ENCODE measurements at regions not wholly inside any gene's neighbourhood (a gene's known extent, or its start where the extent isn't known, plus 50 kb on each side); places are given as distances from the start of the nearest gene placed in this dataset.
A peak's percentile ranks its signal among the peaks of the same experiment; 100 is the strongest.

DNA sequence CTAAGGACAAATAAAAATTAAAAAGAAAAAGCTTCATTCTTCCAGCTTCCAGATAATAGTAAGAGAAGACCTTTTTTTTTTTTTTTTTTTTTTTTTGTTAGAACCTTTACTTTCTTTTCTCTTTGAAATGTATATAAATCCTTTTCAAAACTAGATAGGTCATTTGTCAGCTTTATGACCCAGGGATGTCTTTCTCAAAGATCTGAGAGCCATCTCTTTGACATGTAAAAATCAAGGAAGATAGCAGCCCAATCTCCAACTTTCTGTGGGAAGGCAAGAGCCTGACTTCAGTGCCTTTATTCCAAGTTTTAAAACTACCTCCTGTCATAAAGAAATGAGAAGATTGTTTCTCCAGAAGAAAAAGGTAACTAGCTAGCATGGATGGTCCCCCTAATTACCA is 203.3 kb upstream of the LRFN5 start:
- Histone ChIP-seq H3K36me3 (ENCODE audit: insufficient read depth, low read depth, low read length) (no peaks in the 10 kb centered on the region), H3K4me3 (ENCODE audit: low read length) (peak overlapping the region; percentile 49), H3K9me3 (ENCODE audit: insufficient read depth, low read depth, low read length) (no peaks in the 10 kb centered on the region), H3K27ac (ENCODE audit: low read length) (no peak overlapping the region), H3K9ac (ENCODE audit: low read depth, low read length) (no peak overlapping the region), H3K4me1 (ENCODE audit: insufficient read depth, low read length) (peaks cover 30% of the 10 kb centered on the region; the same call in 1 of the 2 replicates), H3K27me3 (ENCODE audit: insufficient read depth, low read length) (peaks cover 16% of the 10 kb centered on the region)

DNA sequence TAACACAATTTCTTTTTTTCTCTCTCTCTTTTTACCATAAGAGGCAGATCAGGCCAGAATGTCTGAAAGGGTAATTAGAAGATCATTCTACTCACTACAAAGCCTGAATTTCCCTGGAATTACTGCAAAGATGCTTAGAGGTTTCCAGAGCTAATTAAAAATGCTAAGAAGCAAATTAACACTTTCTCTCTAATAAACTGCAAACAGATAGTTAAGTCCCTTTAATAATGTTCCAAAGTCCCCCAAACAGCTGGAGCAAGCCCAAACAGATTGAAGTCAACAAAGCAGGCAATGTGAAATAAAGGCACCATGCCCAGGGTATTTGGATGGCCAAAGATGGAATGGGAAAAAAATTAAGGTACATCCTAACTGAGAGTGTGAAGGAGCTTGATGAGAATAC is 208.8 kb upstream of the LRFN5 start:
- Histone ChIP-seq H3K27ac (ENCODE audit: low read length) (no peak overlapping the region), H3K9ac (ENCODE audit: low read depth, low read length) (no peak overlapping the region), H3K36me3 (ENCODE audit: insufficient read depth, low read depth, low read length) (no peaks in the 10 kb centered on the region), H3K4me1 (ENCODE audit: insufficient read depth, low read length) (peaks cover 21% of the 10 kb centered on the region; the same call in 1 of the 2 replicates), H3K27me3 (ENCODE audit: insufficient read depth, low read length) (no peaks in the 10 kb centered on the region), H3K4me3 (ENCODE audit: low read length) (no peak overlapping the region), H3K9me3 (ENCODE audit: insufficient read depth, low read depth, low read length) (no peaks in the 10 kb centered on the region)

DNA sequence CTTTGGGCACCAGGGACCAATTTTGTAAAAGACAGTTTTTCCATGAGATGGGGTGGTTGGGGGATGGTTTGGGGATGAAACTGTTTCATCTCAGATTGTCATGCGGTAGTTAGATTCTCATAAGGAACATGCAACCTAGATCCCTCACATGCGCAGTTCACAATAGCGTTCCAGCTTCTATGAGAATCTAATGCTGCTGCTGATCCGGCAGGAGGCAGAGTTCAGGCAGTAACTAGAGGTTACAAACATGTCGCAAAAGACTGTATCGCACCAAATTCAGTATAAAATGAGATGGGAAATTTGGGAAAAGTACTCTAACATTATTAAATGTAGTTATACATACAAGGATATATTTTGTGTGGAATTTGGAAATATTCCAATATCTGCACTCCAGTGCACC is 213.2 kb upstream of the LRFN5 start:
- H3K9me3 ChIP-seq (ENCODE audit: insufficient read depth, low read depth, low read length), result no peaks in the 10 kb centered on the region
- H3K27me3 ChIP-seq (ENCODE audit: insufficient read depth, low read length), result no peaks in the 10 kb centered on the region
- no peaks in the 10 kb centered on the region for H3K36me3 ChIP-seq (ENCODE audit: insufficient read depth, low read depth, low read length)
- H3K4me3 ChIP-seq (ENCODE audit: low read length), result no peak overlapping the region
- H3K27ac ChIP-seq (ENCODE audit: low read length), result no peak overlapping the region
- H3K9ac ChIP-seq (ENCODE audit: low read depth, low read length), result no peak overlapping the region
- peaks cover 7% of the 10 kb centered on the region; the same call in 1 of the 2 replicates for H3K4me1 ChIP-seq (ENCODE audit: insufficient read depth, low read length)

DNA sequence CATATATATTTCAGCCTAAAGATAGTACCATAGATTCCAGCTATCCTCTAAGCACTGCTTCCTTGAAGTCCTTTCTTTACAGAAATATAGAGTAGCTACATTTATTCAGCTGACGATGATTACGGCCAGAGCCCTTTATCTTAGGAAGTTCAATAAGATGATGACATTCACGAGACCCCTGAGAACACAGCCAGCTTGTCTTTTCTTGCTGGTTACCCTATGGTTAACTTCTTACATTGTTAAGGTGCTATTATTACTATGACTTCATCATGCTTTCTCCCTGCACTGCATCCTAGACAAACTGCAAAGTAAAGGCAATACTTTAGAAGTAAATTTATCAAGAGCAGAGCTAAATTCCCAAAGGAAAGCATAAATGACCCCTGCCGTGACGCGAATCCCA is 214.4 kb upstream of the LRFN5 start:
- Histone ChIP-seq H3K27ac (ENCODE audit: low read length) (no peak overlapping the region), H3K4me3 (ENCODE audit: low read length) (no peak overlapping the region), H3K36me3 (ENCODE audit: insufficient read depth, low read depth, low read length) (no peaks in the 10 kb centered on the region), H3K4me1 (ENCODE audit: insufficient read depth, low read length) (no peaks in the 10 kb centered on the region), H3K9me3 (ENCODE audit: insufficient read depth, low read depth, low read length) (no peaks in the 10 kb centered on the region), H3K9ac (ENCODE audit: low read depth, low read length) (no peak overlapping the region), H3K27me3 (ENCODE audit: insufficient read depth, low read length) (no peaks in the 10 kb centered on the region)

DNA sequence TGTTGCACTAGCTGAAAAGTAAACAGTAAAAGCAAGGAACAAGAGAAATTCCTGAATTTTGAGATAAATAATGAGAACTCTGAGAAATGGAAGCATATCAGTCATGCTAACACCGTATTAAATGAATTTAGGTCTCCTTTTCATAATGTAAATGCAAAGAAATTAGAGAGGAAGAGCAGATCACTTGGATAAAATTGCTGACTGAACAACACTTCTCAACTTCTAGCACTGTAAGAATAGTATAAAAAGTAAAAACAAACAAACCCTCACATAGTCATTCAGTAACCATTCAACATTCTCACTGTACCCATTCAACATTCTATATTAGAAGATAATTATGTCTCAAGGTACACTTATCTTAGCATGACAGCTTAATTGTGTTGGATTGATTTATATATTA is 217.3 kb upstream of the LRFN5 start:
- Histone ChIP-seq H3K27me3 (ENCODE audit: insufficient read depth, low read length) (no peaks in the 10 kb centered on the region), H3K4me1 (ENCODE audit: insufficient read depth, low read length) (no peaks in the 10 kb centered on the region), H3K4me3 (ENCODE audit: low read length) (no peak overlapping the region), H3K9ac (ENCODE audit: low read depth, low read length) (no peak overlapping the region), H3K27ac (ENCODE audit: low read length) (no peak overlapping the region), H3K9me3 (ENCODE audit: insufficient read depth, low read depth, low read length) (no peaks in the 10 kb centered on the region), H3K36me3 (ENCODE audit: insufficient read depth, low read depth, low read length) (no peaks in the 10 kb centered on the region)

DNA sequence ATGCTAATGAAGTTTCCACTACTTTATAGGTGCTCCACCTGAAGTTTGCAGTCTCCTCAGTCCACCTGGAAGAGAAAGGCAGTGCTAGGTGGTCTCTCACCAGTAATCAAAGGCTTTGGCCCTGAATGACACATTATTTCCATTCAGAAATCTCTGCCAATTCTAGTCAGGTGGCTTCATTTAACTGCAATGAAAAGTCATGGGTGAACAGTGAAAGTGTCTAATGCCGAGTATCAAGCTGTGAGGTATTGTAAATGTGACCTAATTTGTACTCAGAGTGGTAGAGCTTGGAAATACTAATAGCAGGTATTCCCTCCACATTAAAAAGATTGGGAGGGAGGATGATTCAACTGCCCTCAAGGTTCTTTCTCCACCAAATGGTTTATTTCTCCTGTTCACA is 220.9 kb upstream of the LRFN5 start:
- H3K27me3 ChIP-seq (ENCODE audit: insufficient read depth, low read length), result no peaks in the 10 kb centered on the region
- no peaks in the 10 kb centered on the region for H3K9me3 ChIP-seq (ENCODE audit: insufficient read depth, low read depth, low read length)
- no peak overlapping the region for H3K27ac ChIP-seq (ENCODE audit: low read length)
- no peaks in the 10 kb centered on the region for H3K36me3 ChIP-seq (ENCODE audit: insufficient read depth, low read depth, low read length)
- H3K9ac ChIP-seq (ENCODE audit: low read depth, low read length), result no peak overlapping the region
- H3K4me1 ChIP-seq (ENCODE audit: insufficient read depth, low read length), result no peaks in the 10 kb centered on the region
- H3K4me3 ChIP-seq (ENCODE audit: low read length), result no peak overlapping the region

DNA sequence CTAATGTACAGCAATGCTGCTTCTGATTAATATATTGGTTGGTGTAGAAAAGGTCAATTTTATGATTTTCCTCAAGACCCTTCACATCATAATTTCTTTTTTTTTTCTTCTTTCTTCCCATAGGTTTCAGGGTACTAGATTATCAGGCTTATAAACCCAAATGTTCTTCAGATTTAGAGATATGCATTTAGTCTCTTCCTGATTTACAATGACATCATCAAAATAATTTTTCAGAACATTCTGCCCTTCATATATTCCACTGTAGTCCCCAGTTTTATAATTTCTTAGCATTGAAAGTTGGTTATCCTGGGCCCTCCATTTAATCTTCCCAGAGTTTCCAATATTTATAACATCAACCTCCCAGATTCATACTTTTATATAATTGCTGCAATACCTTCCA is 226.7 kb upstream of the LRFN5 start:
- no peak overlapping the region for H3K9ac ChIP-seq (ENCODE audit: low read depth, low read length)
- no peak overlapping the region for H3K27ac ChIP-seq (ENCODE audit: low read length)
- no peaks in the 10 kb centered on the region for H3K27me3 ChIP-seq (ENCODE audit: insufficient read depth, low read length)
- H3K4me3 ChIP-seq (ENCODE audit: low read length), result no peak overlapping the region
- H3K9me3 ChIP-seq (ENCODE audit: insufficient read depth, low read depth, low read length), result no peaks in the 10 kb centered on the region
- no peaks in the 10 kb centered on the region for H3K36me3 ChIP-seq (ENCODE audit: insufficient read depth, low read depth, low read length)
- H3K4me1 ChIP-seq (ENCODE audit: insufficient read depth, low read length), result no peaks in the 10 kb centered on the region

DNA sequence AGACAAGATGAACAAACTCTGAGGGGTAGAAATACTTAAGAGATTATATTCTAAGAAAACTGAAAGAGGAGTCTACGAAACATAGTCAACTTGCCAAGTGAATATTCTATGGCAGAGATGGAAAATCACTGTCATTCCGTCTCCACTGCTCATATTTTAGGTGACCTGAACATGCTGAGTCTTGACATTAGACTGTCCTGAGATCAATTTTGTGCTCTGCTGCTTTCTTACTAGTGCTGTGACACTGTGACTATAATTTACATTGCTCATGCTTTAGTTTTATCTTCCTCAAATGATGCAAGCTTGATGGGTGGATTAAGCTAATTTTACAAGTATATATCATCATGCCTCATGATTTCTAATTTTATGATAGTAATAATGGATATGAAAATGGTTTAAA is 228.2 kb upstream of the LRFN5 start:
- no peaks in the 10 kb centered on the region for H3K36me3 ChIP-seq (ENCODE audit: insufficient read depth, low read depth, low read length)
- H3K9ac ChIP-seq (ENCODE audit: low read depth, low read length), result no peak overlapping the region
- no peak overlapping the region for H3K4me3 ChIP-seq (ENCODE audit: low read length)
- no peaks in the 10 kb centered on the region for H3K4me1 ChIP-seq (ENCODE audit: insufficient read depth, low read length)
- no peaks in the 10 kb centered on the region for H3K9me3 ChIP-seq (ENCODE audit: insufficient read depth, low read depth, low read length)
- H3K27me3 ChIP-seq (ENCODE audit: insufficient read depth, low read length), result no peaks in the 10 kb centered on the region
- no peak overlapping the region for H3K27ac ChIP-seq (ENCODE audit: low read length)

DNA sequence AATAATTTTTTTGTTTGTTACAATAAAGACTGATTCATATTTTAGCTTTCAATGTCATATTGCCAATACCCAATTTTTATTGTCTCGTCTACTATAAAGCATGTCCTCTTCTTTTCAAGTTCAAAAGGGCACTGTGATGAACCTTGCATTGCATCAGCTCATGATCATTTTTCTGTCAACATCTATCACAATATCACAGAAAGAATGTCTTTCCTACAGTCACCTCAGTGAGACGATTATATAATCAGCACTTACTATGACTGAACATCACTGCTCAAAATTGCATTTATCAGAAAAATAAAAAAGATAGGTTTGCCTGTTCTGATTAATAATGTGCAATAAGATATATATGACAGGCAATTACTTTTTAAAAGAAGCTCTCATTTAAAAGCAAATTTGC is 228.7 kb upstream of the LRFN5 start:
- Histone ChIP-seq H3K4me3 (ENCODE audit: low read length) (no peak overlapping the region), H3K27me3 (ENCODE audit: insufficient read depth, low read length) (no peaks in the 10 kb centered on the region), H3K9ac (ENCODE audit: low read depth, low read length) (no peak overlapping the region)

DNA sequence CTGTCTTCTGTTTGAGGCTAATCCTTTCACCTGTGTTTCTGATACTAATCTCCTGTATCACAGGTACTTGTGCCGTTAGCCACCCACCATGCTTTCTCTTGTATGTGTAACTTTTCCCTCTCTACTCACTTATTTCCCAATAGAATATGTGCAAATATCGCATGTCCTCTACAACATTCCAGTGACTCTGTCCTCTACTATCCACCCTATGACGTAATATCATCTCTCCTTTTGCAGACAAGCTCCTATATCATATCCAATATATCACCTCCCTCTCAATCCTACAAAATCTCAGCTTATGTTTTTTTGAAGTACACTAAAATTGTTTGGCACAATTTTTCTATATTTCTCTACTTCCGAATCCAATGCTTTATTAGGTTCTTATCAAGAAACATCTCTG is 232.6 kb upstream of the LRFN5 start:
- Histone ChIP-seq H3K4me3 (ENCODE audit: low read length) (no peak overlapping the region), H3K36me3 (ENCODE audit: insufficient read depth, low read depth, low read length) (no peaks in the 10 kb centered on the region), H3K9me3 (ENCODE audit: insufficient read depth, low read depth, low read length) (no peaks in the 10 kb centered on the region), H3K4me1 (ENCODE audit: insufficient read depth, low read length) (no peaks in the 10 kb centered on the region), H3K27ac (ENCODE audit: low read length) (no peak overlapping the region), H3K9ac (ENCODE audit: low read depth, low read length) (no peak overlapping the region), H3K27me3 (ENCODE audit: insufficient read depth, low read length) (no peaks in the 10 kb centered on the region)

More for the DNA sequence above, 228.7 kb upstream of the LRFN5 start:
- no peaks in the 10 kb centered on the region for H3K36me3 ChIP-seq (ENCODE audit: insufficient read depth, low read depth, low read length)
- no peak overlapping the region for H3K27ac ChIP-seq (ENCODE audit: low read length)
- no peaks in the 10 kb centered on the region for H3K4me1 ChIP-seq (ENCODE audit: insufficient read depth, low read length)
- no peaks in the 10 kb centered on the region for H3K9me3 ChIP-seq (ENCODE audit: insufficient read depth, low read depth, low read length)

DNA sequence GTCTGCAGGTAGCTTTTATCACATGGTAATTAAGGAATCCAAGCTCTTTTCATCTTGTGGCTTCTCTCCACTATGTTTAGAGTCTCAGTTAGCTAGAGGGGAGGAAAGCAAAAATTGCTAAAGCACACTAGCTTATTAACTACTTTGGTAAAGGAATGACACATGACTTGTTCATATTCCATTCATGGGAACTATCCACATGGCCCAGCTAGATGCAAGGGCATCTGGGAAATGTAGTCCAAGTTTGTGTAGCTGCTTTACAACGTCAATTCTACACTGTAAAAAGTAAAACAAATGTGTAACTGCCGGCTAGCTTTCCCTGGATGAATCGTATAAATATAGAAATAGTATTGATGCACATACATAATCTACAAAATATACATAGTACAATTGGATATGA is 244.5 kb upstream of the LRFN5 start:
- Histone ChIP-seq H3K9me3 (ENCODE audit: insufficient read depth, low read depth, low read length) (no peaks in the 10 kb centered on the region), H3K9ac (ENCODE audit: low read depth, low read length) (no peak overlapping the region), H3K27ac (ENCODE audit: low read length) (no peak overlapping the region), H3K36me3 (ENCODE audit: insufficient read depth, low read depth, low read length) (no peaks in the 10 kb centered on the region), H3K27me3 (ENCODE audit: insufficient read depth, low read length) (no peaks in the 10 kb centered on the region), H3K4me1 (ENCODE audit: insufficient read depth, low read length) (no peaks in the 10 kb centered on the region), H3K4me3 (ENCODE audit: low read length) (no peak overlapping the region)

DNA sequence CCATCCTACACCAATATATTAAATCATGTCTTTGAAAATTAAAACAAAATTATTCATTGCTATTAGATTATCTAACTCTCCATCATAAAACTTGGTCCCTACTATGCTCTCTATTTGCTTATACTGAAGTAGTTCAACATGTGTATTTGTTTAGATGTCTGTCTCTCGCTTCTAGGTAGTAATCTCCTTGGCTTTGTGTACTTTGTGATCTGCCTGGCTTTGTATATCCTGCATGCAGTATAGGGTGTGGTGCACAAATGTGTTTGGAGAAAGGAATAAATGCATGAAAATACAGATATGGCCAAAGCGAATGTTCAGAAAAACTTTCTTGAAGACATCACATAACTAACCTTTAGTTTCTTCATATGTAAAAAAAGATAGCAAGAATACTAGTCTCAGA is 246.6 kb upstream of the LRFN5 start:
- Histone ChIP-seq H3K9me3 (ENCODE audit: insufficient read depth, low read depth, low read length) (no peaks in the 10 kb centered on the region), H3K9ac (ENCODE audit: low read depth, low read length) (no peak overlapping the region), H3K4me3 (ENCODE audit: low read length) (no peak overlapping the region), H3K27me3 (ENCODE audit: insufficient read depth, low read length) (no peaks in the 10 kb centered on the region), H3K4me1 (ENCODE audit: insufficient read depth, low read length) (no peaks in the 10 kb centered on the region), H3K27ac (ENCODE audit: low read length) (no peak overlapping the region), H3K36me3 (ENCODE audit: insufficient read depth, low read depth, low read length) (no peaks in the 10 kb centered on the region)

DNA sequence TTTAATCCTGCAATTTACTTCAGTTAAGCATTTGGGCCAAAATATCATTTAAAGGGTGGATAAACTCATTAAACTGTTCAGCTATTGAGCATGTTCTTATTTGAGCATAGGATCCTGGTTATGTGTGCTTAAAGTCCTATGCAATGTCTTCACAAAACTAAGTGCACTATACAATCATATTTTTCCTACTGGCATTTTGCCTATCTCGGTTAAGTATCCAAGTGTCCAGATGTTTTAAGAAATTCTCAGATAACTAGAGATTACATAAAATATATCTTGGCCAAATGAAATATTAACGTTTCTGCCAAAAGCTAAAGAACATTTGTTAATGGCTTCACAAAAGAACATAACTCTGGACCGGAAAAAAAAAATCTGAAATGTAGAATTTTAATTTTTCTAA is 250.8 kb upstream of the LRFN5 start:
- no peak overlapping the region for H3K4me3 ChIP-seq (ENCODE audit: low read length)
- H3K9me3 ChIP-seq (ENCODE audit: insufficient read depth, low read depth, low read length), result no peaks in the 10 kb centered on the region
- no peak overlapping the region for H3K9ac ChIP-seq (ENCODE audit: low read depth, low read length)
- no peaks in the 10 kb centered on the region for H3K27me3 ChIP-seq (ENCODE audit: insufficient read depth, low read length)
- H3K4me1 ChIP-seq (ENCODE audit: insufficient read depth, low read length), result no peaks in the 10 kb centered on the region
- H3K27ac ChIP-seq (ENCODE audit: low read length), result no peak overlapping the region
- H3K36me3 ChIP-seq (ENCODE audit: insufficient read depth, low read depth, low read length), result no peaks in the 10 kb centered on the region
